HepG2 (cell line): ENCODE measurements at regions not wholly inside any gene's neighbourhood (a gene's known extent, or its start where the extent isn't known, plus 50 kb on each side); places are given as distances from the start of the nearest gene placed in this dataset.

Experiments
- ATAC-seq: fragments of 200-7000 bp; cut with Tn5 transposase; 3 replicates; pipeline ENCODE4 v1.9.1; 2020; ENCODE audit warnings: mild to moderate bottlenecking, moderate library complexity
- BruUV-seq: library from RNA; stranded (reverse); fragments of 400-500 nt; replicated peaks from 2 replicates; lab custom pipeline; 2021; lab: Mats Ljungman, UMichigan
- CTCF ChIA-PET: fragments of 300-600 bp; formaldehyde crosslinking; extraction: SDS; loops from one replicate; lab custom pipeline; 2021; ENCODE audit warnings: low total read pairs, inconsistent platforms, low intra/inter-chr PET ratio; lab: Yijun Ruan, JAX
- POLR2A ChIA-PET: fragments of 350-600 bp; sonication (Branson Sonifier 250); formaldehyde crosslinking; loops from one replicate; lab custom pipeline; 2020; ENCODE audit warnings: antibody characterized with exemption, inconsistent platforms; lab: Yijun Ruan, JAX
- DNase-seq: peaks from one replicate; pipeline ENCODE4 v3.0.0-alpha.2; 2015; ENCODE audit warnings: low spot score
- FAIRE-seq: peaks from 3 replicates; lab custom pipeline; 2011; peaks lifted over from hg19 to GRCh38; lab: Jason Lieb, UNC
- H2AFZ ChIP-seq: one replicate; pipeline ENCODE4 v1.6.1; 2011; ENCODE audit warnings: low read length, inconsistent platforms
- H3K27ac ChIP-seq: fragments of 300-600 bp; 3 replicates; pipeline ENCODE4 v1.8.0; 2011; ENCODE audit warnings: mixed run types, mild to moderate bottlenecking, mixed read lengths, low read length, inconsistent platforms; ENCODE audit not compliant: insufficient read depth; ENCODE audit errors: extremely low read length
- H3K27me3 ChIP-seq, 2 experiments: fragments of 200-600 bp in 1 of 2; 2 replicates in 1 of 2; 3 replicates in 1 of 2; pipeline versions ENCODE4 v1.6.0 to v1.8.0; 2011; ENCODE audit warnings: low read length in 2 of 2, mild to moderate bottlenecking in 2 of 2, moderate library complexity in 2 of 2, inconsistent platforms in 1 of 2; ENCODE audit not compliant: insufficient read depth in 2 of 2, control insufficient read depth in 1 of 2
- H3K36me3 ChIP-seq, 2 experiments: fragments of 200-600 bp in 1 of 2; replicated peaks in 1 of 2; 2 replicates in 1 of 2; 3 replicates in 1 of 2; pipeline versions ENCODE4 v1.5.1 to v1.8.0; 2011; ENCODE audit warnings: low read length in 2 of 2, inconsistent platforms in 1 of 2; ENCODE audit not compliant: insufficient read depth in 2 of 2, control insufficient read depth in 1 of 2
- H3K4me1 ChIP-seq: 2 replicates; pipeline ENCODE4 v1.5.1; 2012; ENCODE audit warnings: low read length, inconsistent platforms; ENCODE audit not compliant: insufficient read depth
- H3K4me2 ChIP-seq: 2 replicates; pipeline ENCODE4 v1.6.0; 2011; ENCODE audit warnings: low read depth, low read length, inconsistent platforms
- H3K4me3 ChIP-seq, 3 experiments: fragments of 200-600 bp in 1 of 3; sonication (generic), shearing (Covaris generic) in 1 of 3; replicated peaks in 1 of 3; 2 replicates each; pipeline ENCODE4 v1.5.1; 2011 to 2016; ENCODE audit warnings: low read length in 3 of 3, inconsistent platforms in 2 of 3, low read depth in 2 of 3, mild to moderate bottlenecking in 2 of 3, control low read depth in 1 of 3, mixed read lengths in 1 of 3; ENCODE audit not compliant: insufficient read depth in 1 of 3
- H3K79me2 ChIP-seq: one replicate; pipeline ENCODE4 v1.6.1; 2011; ENCODE audit warnings: low read length, inconsistent platforms; ENCODE audit not compliant: insufficient read depth
- H3K9ac ChIP-seq: 2 replicates; pipeline ENCODE4 v1.6.0; 2011; ENCODE audit warnings: mild to moderate bottlenecking, low read depth, low read length, inconsistent platforms; ENCODE audit not compliant: insufficient read depth
- H3K9me3 ChIP-seq: 2 replicates; pipeline ENCODE4 v1.5.1; 2012; ENCODE audit warnings: mild to moderate bottlenecking, low read length
- H4K20me1 ChIP-seq: 2 replicates; pipeline ENCODE4 v1.6.0; 2011; ENCODE audit warnings: inconsistent platforms, mild to moderate bottlenecking, low read length, moderate library complexity; ENCODE audit not compliant: insufficient read depth
- HOXD1 ChIP-seq: sonication (generic); formaldehyde crosslinking; IDR thresholded peaks from 2 replicates; pipeline ENCODE4 v1.5.0; 2020; ENCODE audit warnings: missing genetic modification reagents
- MXD1 ChIP-seq: sonication (generic); formaldehyde crosslinking; IDR thresholded peaks from 2 replicates; pipeline ENCODE4 v1.4.0; 2020; ENCODE audit warnings: mild to moderate bottlenecking, missing genetic modification reagents
- NAIF1 ChIP-seq: sonication (generic); formaldehyde crosslinking; IDR thresholded peaks from 2 replicates; pipeline ENCODE4 v1.5.0; 2020; ENCODE audit warnings: mild to moderate bottlenecking, missing genetic modification reagents, borderline replicate concordance
- NRL ChIP-seq: sonication (generic); formaldehyde crosslinking; IDR thresholded peaks from 2 replicates; pipeline ENCODE4 v1.5.0; 2020; ENCODE audit warnings: missing genetic modification reagents, mild to moderate bottlenecking, moderate library complexity, borderline replicate concordance
- RERE ChIP-seq: IDR thresholded peaks from 2 replicates; pipeline ENCODE4 v1.6.1; 2016; ENCODE audit warnings: low read depth, missing genetic modification reagents, missing compliant biosample characterization
- SKI ChIP-seq: fragments of 450-650 bp; IDR thresholded peaks from one replicate; pipeline ENCODE4 v1.6.1; 2018; ENCODE audit warnings: mild to moderate bottlenecking; ENCODE audit not compliant: partially characterized antibody
- SNRNP70 ChIP-seq: fragments of 200-400 bp; formaldehyde crosslinking; IDR thresholded peaks from 2 replicates; pipeline ENCODE4 v1.6.1; 2017; ENCODE audit warnings: mild to moderate bottlenecking, low read depth, low read length, moderate library complexity
- SOX6 ChIP-seq, 2 experiments: fragments of 450-650 bp in 1 of 2; sonication (generic) in 1 of 2; formaldehyde crosslinking in 1 of 2; IDR thresholded peaks; 2 replicates each; pipeline versions ENCODE4 v1.4.0 to v1.6.1; 2017 to 2020; ENCODE audit warnings: antibody characterized with exemption in 1 of 2, mild to moderate bottlenecking in 1 of 2, missing genetic modification reagents in 1 of 2
- TRIM24 ChIP-seq: sonication (generic); formaldehyde crosslinking; IDR thresholded peaks from 2 replicates; pipeline ENCODE4 v1.8.0; 2022; ENCODE audit warnings: mild to moderate bottlenecking, missing genetic modification reagents
- ZBTB7A ChIP-seq: sonication (generic); formaldehyde crosslinking; IDR thresholded peaks from 2 replicates; pipeline ENCODE4 v1.8.0; 2022; ENCODE audit warnings: mild to moderate bottlenecking, missing genetic modification reagents
- ZNF124 ChIP-seq: sonication (generic); formaldehyde crosslinking; IDR thresholded peaks from 2 replicates; pipeline ENCODE4 v1.4.0; 2020; ENCODE audit warnings: missing genetic modification reagents
- ZNF251 ChIP-seq: sonication (generic); formaldehyde crosslinking; IDR thresholded peaks from 2 replicates; pipeline ENCODE4 v1.9.0; 2021; ENCODE audit warnings: mild to moderate bottlenecking, missing genetic modification reagents
- ZNF263 ChIP-seq: sonication (generic); formaldehyde crosslinking; IDR thresholded peaks from 2 replicates; pipeline ENCODE4 v1.4.0; 2020; ENCODE audit warnings: missing genetic modification reagents
- ZNF547 ChIP-seq: sonication (generic); formaldehyde crosslinking; IDR thresholded peaks from 2 replicates; pipeline ENCODE4 v1.5.1; 2020; ENCODE audit warnings: mild to moderate bottlenecking, missing genetic modification reagents
- WGBS: methylation state at CpG from one replicate; pipeline ENCODE4 v1.1.6; 2017; ENCODE audit warnings: low lambda C conversion rate; 5-methylcytosine and 5-hydroxymethylcytosine counted together
- in situ Hi-C: cut with HindIII; loops from 2 replicates; pipeline ENCODE4 v1.10.0; 2017; ENCODE audit warnings: low pct_unique_long_range_greater_than_20kb; ENCODE audit not compliant: extremely low pct_ligation_motif_present
- intact Hi-C: fragments of 100-400 bp; cut with micrococcal nuclease; formaldehyde crosslinking; loops from one replicate; pipeline ENCODE4 v1.10.0; 2022; ENCODE audit not compliant: unreplicated experiment
- TF ChIP-seq, protein P1 (sequence below): sonication (generic); formaldehyde crosslinking; IDR thresholded peaks from 2 replicates; pipeline ENCODE4 v1.4.0; 2020; ENCODE audit warnings: mild to moderate bottlenecking, missing genetic modification reagents
- TF ChIP-seq, protein P2 (sequence below): sonication (generic); formaldehyde crosslinking; IDR thresholded peaks from 2 replicates; pipeline ENCODE4 v1.8.0; 2022; ENCODE audit warnings: missing genetic modification reagents, low read depth, mild to moderate bottlenecking, borderline replicate concordance
- TF ChIP-seq, protein P3 (sequence below): IDR thresholded peaks from 2 replicates; pipeline ENCODE4 v1.6.1; 2016; ENCODE audit warnings: missing compliant biosample characterization, missing genetic modification reagents, borderline replicate concordance

DNA sequence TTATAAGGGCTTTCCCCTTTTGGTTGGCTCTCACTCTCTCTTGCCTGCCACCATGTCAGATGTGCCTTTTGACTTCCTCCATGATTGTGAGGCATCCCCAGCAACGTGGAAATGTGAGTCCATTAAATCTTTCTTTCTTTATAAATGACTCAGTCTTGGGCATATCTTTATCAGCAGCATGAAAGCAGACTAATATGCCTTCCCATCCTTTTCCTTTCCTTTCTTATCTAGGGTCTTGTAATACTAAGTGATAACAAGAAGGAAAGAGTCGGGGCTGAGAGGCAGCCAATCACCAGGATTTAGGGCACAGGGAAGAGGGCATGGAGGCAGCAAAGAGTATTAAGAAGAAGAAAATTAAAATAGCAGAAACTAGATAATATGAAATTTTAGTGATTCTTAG lies 62.0 kb upstream of the JCAD start:
- Histone ChIP-seq H2AFZ (no peak overlapping the region), H3K27ac (no peak overlapping the region), H3K36me3 (no peaks in the 10 kb centered on the region), H3K79me2 (no peaks in the 10 kb centered on the region), H3K4me3 (no peak overlapping the region), H4K20me1 (no peaks in the 10 kb centered on the region), H3K4me1 (no peaks in the 10 kb centered on the region), H3K9ac (no peak overlapping the region), H3K9me3 (no peaks in the 10 kb centered on the region), H3K4me2 (no peak overlapping the region), H3K27me3 (no peaks in the 10 kb centered on the region)
- no peak for DNase-seq
- no TSS peak for BruUV-seq
- no peak for ATAC-seq
- no peak for FAIRE-seq
- CTCF ChIA-PET, result no interaction called here
- 0% methylated on average over 2 of the region's 2 CpGs for WGBS
- intact Hi-C loops, result no loop called here
- no peak for TF ChIP-seq SKI
- no peak for TF ChIP-seq MXD1 (CRISPR knock-in tag)
- TF ChIP-seq SOX6 (IDR thresholded peaks at IDR 0.05), result no peak
- TF ChIP-seq SOX6 (CRISPR knock-in tag; IDR thresholded peaks at IDR 0.05), result no peak
- no peak for TF ChIP-seq ZNF263
- no peak for TF ChIP-seq TRIM24 (CRISPR knock-in tag)
- TF ChIP-seq, protein P1, sequence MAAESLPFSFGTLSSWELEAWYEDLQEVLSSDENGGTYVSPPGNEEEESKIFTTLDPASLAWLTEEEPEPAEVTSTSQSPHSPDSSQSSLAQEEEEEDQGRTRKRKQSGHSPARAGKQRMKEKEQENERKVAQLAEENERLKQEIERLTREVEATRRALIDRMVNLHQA (CRISPR knock-in tag), result no peak
- no peak for TF ChIP-seq ZNF251
- no peak for TF ChIP-seq NRL (CRISPR knock-in tag)
- TF ChIP-seq SNRNP70, result no peak
- TF ChIP-seq, protein P2, sequence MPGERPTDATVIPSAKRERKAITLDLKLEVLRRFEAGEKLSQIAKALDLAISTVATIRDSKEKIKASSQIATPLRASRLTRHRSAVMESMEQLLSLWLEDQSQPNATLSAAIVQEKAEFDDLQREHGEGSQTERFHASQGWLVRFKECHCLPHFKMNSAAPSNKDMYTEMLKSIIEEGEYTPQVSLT, result no peak
- TF ChIP-seq HOXD1 (CRISPR knock-in tag), result no peak
- TF ChIP-seq NAIF1 (CRISPR knock-in tag), result no peak
- TF ChIP-seq RERE (CRISPR knock-in tag), result no peak
- TF ChIP-seq ZNF124, result no peak
- TF ChIP-seq, protein P3, sequence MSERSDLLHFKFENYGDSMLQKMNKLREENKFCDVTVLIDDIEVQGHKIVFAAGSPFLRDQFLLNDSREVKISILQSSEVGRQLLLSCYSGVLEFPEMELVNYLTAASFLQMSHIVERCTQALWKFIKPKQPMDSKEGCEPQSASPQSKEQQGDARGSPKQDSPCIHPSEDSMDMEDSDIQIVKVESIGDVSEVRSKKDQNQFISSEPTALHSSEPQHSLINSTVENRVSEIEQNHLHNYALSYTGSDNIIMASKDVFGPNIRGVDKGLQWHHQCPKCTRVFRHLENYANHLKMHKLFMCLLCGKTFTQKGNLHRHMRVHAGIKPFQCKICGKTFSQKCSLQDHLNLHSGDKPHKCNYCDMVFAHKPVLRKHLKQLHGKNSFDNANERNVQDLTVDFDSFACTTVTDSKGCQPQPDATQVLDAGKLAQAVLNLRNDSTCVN (CRISPR knock-in tag), result no peak
- TF ChIP-seq ZBTB7A (CRISPR knock-in tag), result no peak
- no peak for TF ChIP-seq ZNF547 (CRISPR knock-in tag)
- TF ChIP-seq, all 625 proteins: peak for 0
- POLR2A ChIA-PET, result no interaction called here
- in situ Hi-C loops, result no loop called here
